ENCODE measurements at regions not wholly inside any gene's neighbourhood (a gene's known extent, or its start where the extent isn't known, plus 50 kb on each side); places are given as distances from the start of the nearest gene placed in this dataset.

- FAIRE-seq, result no peak
- Histone ChIP-seq H4K20me1 (replicated peaks; ENCODE audit: control insufficient read depth, insufficient read depth, low read length) (no peaks in the 10 kb centered on the region), H3K36me3 (ENCODE audit: control insufficient read depth, insufficient read depth, low read length) (no peaks in the 10 kb centered on the region), H3K9me1 (ENCODE audit: control insufficient read depth, insufficient read depth, low read length) (no peaks in the 10 kb centered on the region), H3K9ac (ENCODE audit: insufficient read depth in 1 of 2, low read depth in 2 of 2, low read length in 2 of 2) (no peak overlapping the region), H3K79me2 (ENCODE audit: control insufficient read depth, insufficient read depth, low read length) (no peaks in the 10 kb centered on the region), H2AFZ (ENCODE audit: low read depth, low read length) (no peak overlapping the region), H3K4me1 (replicated peaks in 1 of 2; ENCODE audit: control insufficient read depth in 2 of 2, insufficient read depth in 2 of 2, low read length in 2 of 2) (no peaks in the 10 kb centered on the region), H3K4me3 (no peak overlapping the region), H3K27ac (ENCODE audit: extremely low read depth, low read depth, low read length) (no peak overlapping the region), H3K27me3 (ENCODE audit: control insufficient read depth in 2 of 2, insufficient read depth in 2 of 2, low read length in 2 of 2) (no peaks in the 10 kb centered on the region), H3K4me2 (ENCODE audit: insufficient read depth, low read length) (no peak overlapping the region), H3K9me3 (replicated peaks; ENCODE audit: control insufficient read depth, insufficient read depth, low read depth, low read length) (no peaks in the 10 kb centered on the region)
- TF ChIP-seq ELF4 (CRISPR knock-in tag; IDR thresholded peaks at IDR 0.05), result no peak
- no peak for TF ChIP-seq AFF4 (CRISPR knock-in tag; IDR thresholded peaks at IDR 0.05)
- no peak for TF ChIP-seq POLR3A (IDR thresholded peaks at IDR 0.05; ENCODE audit: borderline replicate concordance, extremely low read depth, insufficient read depth, insufficient read length)
- TF ChIP-seq ID3 (CRISPR knock-in tag; IDR thresholded peaks at IDR 0.05), result no peak
- no peak for TF ChIP-seq ID3 (tag; IDR thresholded peaks at IDR 0.05)
- no peak for TF ChIP-seq RUNX1 (IDR thresholded peaks at IDR 0.05; ENCODE audit: low read depth)
- TF ChIP-seq FOXK2 (conservative IDR thresholded peaks at IDR 0.05 in 1 of 2, IDR thresholded peaks at IDR 0.05 in 1 of 2; ENCODE audit: low read depth in 2 of 2), result no peak
- TF ChIP-seq RBM22 (IDR thresholded peaks at IDR 0.05; ENCODE audit: low read depth, low read length, poor library complexity, severe bottlenecking), result no peak
- in situ Hi-C loops (cut with MboI), result no loop called here
- ATAC-seq, result no peak
- no peak for DNase-seq (ENCODE audit: extremely low read depth in 1 of 4, low spot score in 3 of 4)
- ChIA-PET POLR2A (no interaction called here), CTCF (ENCODE audit: low intra/inter-chr PET ratio) (no interaction called here)
- 0% methylated on average over 1 of the region's 1 CpG for WGBS (ENCODE audit: insufficient coverage, low coverage, missing lambda C conversion rate)
- no TSS peak for BruUV-seq (replicated peaks)
- intact Hi-C loops (cut with micrococcal nuclease), result no loop called here
These were observed 1519.6 kb downstream of the OTOL1 start for GRCh38 chr3:163016251-163016650.
